Esophagus muscularis mucosa (tissue), 4 donors: ENCODE measurements at regions not wholly inside any gene's neighbourhood (a gene's known extent, or its start where the extent isn't known, plus 50 kb on each side); places are given as distances from the start of the nearest gene placed in this dataset.

Experiments
- DNase-seq: peaks from one replicate; pipeline ENCODE4 v3.0.0-alpha.2; 2017; ENCODE audit errors: extremely low spot score
- H3K27ac ChIP-seq, 4 donors: fragments of 200-600 bp; sonication (generic); replicated peaks in 1 of 4; 1 replicate in 3 of 4; 2 replicates in 1 of 4; pipeline ENCODE4 v1.5.1; 2016 to 2019; ENCODE audit warnings: mild to moderate bottlenecking in 1 of 4
- H3K27me3 ChIP-seq, 4 donors: fragments of 200-600 bp; sonication (generic); one replicate each; pipeline versions ENCODE4 v1.5.1 to v1.6.0; 2016 to 2019
- H3K36me3 ChIP-seq, 4 donors: fragments of 200-600 bp; sonication (generic); one replicate each; pipeline ENCODE4 v1.5.1; 2016 to 2019
- H3K4me1 ChIP-seq, 4 donors: fragments of 200-600 bp; sonication (generic); one replicate each; pipeline ENCODE4 v1.5.1; 2016 to 2019
- H3K4me3 ChIP-seq, 4 donors: fragments of 200-600 bp; sonication (generic); 1 replicate in 2 of 4; 2 replicates in 2 of 4; pipeline ENCODE4 v1.5.1; 2016 to 2019; ENCODE audit warnings: mild to moderate bottlenecking in 4 of 4, moderate library complexity in 1 of 4
- H3K9me3 ChIP-seq, 4 donors: fragments of 200-600 bp; sonication (generic); 1 replicate in 3 of 4; 2 replicates in 1 of 4; pipeline ENCODE4 v1.5.1; 2016 to 2019
- CTCF ChIP-seq, 3 experiments: fragments of 200-600 bp in 2 of 3; fragments of 450-650 bp in 1 of 3; sonication (generic) in 2 of 3; IDR thresholded peaks; one replicate each; pipeline ENCODE4 v1.5.1; 2017 to 2019; ENCODE audit warnings: antibody characterized with exemption in 3 of 3, mild to moderate bottlenecking in 2 of 3, moderate library complexity in 1 of 3
- EP300 ChIP-seq: sonication (generic); formaldehyde crosslinking; IDR thresholded peaks from one replicate; pipeline ENCODE4 v1.6.1; 2017; ENCODE audit warnings: antibody characterized with exemption
- POLR2A ChIP-seq: fragments of 450-650 bp; IDR thresholded peaks from one replicate; pipeline ENCODE4 v1.6.1; 2017; ENCODE audit warnings: antibody characterized with exemption, moderate library complexity, mild to moderate bottlenecking, low read depth
- POLR2AphosphoS5 ChIP-seq, 2 donors: sonication (generic); formaldehyde crosslinking; IDR thresholded peaks; one replicate each; pipeline ENCODE4 v1.6.1; 2017; ENCODE audit warnings: antibody characterized with exemption in 2 of 2
- WGBS: methylation state at CpG from one replicate; pipeline ENCODE4 v1.1.5; 2018; 5-methylcytosine and 5-hydroxymethylcytosine counted together
- intact Hi-C: fragments of 100-400 bp; cut with DNase I; formaldehyde crosslinking; loops from one replicate; pipeline ENCODE4 v1.15.1; 2023

GRCh38 chr2:239804161-239805042, 220.7 kb downstream of the NDUFA10 start:
- Histone ChIP-seq H3K4me1 (no peaks in the 10 kb centered on the region), H3K9me3 (no peaks in the 10 kb centered on the region), H3K27me3 (no peaks in the 10 kb centered on the region), H3K36me3 (no peaks in the 10 kb centered on the region), H3K4me3 (no peak overlapping the region), H3K27ac (no peak overlapping the region)
- DNase-seq = no peak
- intact Hi-C loops = no loop called here
- WGBS = 82% methylated on average over 14 of the region's 18 CpGs
- TF ChIP-seq POLR2A (no peak), CTCF (IDR thresholded peaks at IDR 0.05) (no peak), EP300 (no peak), POLR2AphosphoS5 (IDR thresholded peaks at IDR 0.05) (no peak)

GRCh38 chr2:239803766-239804115, 221.4 kb downstream of the NDUFA10 start:
- WGBS = 89% methylated on average over 13 of the region's 13 CpGs
- no peaks in the 10 kb centered on the region for H3K27me3 ChIP-seq
- intact Hi-C loops = no loop called here
- H3K4me1 ChIP-seq = no peaks in the 10 kb centered on the region
- H3K4me3 ChIP-seq = no peak overlapping the region
- H3K27ac ChIP-seq = no peak overlapping the region
- DNase-seq = no peak
- no peaks in the 10 kb centered on the region for H3K36me3 ChIP-seq
- TF ChIP-seq POLR2AphosphoS5 (IDR thresholded peaks at IDR 0.05) = no peak
- TF ChIP-seq CTCF (IDR thresholded peaks at IDR 0.05) = no peak
- no peak for TF ChIP-seq POLR2A
- no peak for TF ChIP-seq EP300
- no peaks in the 10 kb centered on the region for H3K9me3 ChIP-seq

- TF ChIP-seq POLR2A (no peak), POLR2AphosphoS5 (IDR thresholded peaks at IDR 0.05) (no peak), EP300 (no peak), CTCF (IDR thresholded peaks at IDR 0.05) (no peak)
- Histone ChIP-seq H3K4me1 (no peaks in the 10 kb centered on the region), H3K27ac (no peak overlapping the region), H3K27me3 (no peaks in the 10 kb centered on the region), H3K4me3 (no peak overlapping the region), H3K36me3 (no peaks in the 10 kb centered on the region), H3K9me3 (no peaks in the 10 kb centered on the region)
- no peak for DNase-seq
- intact Hi-C loops = no loop called here
- 93% methylated on average over 21 of the region's 21 CpGs for WGBS
Observed at GRCh38 chr2:239803102-239803765, 221.9 kb downstream of the NDUFA10 start.

- H3K27me3 ChIP-seq = no peaks in the 10 kb centered on the region
- WGBS = 86% methylated on average over 21 of the region's 21 CpGs
- intact Hi-C loops = no loop called here
- no peaks in the 10 kb centered on the region for H3K9me3 ChIP-seq
- H3K4me3 ChIP-seq = no peak overlapping the region
- TF ChIP-seq CTCF (IDR thresholded peaks at IDR 0.05) = no peak
- TF ChIP-seq POLR2A = no peak
- no peak for TF ChIP-seq EP300
- no peak for TF ChIP-seq POLR2AphosphoS5 (IDR thresholded peaks at IDR 0.05)
- H3K36me3 ChIP-seq = no peaks in the 10 kb centered on the region
- no peak overlapping the region for H3K27ac ChIP-seq
- no peaks in the 10 kb centered on the region for H3K4me1 ChIP-seq
- DNase-seq = no peak
Observed at GRCh38 chr2:239802185-239802649, 222.9 kb downstream of the NDUFA10 start.
